Activated T-cell treated with anti-CD3 and anti-CD28 coated beads, Interleukin-2, amount 50 U/mL, for 1 hour (primary cell): ENCODE measurements at regions not wholly inside any gene's neighbourhood (a gene's known extent, or its start where the extent isn't known, plus 50 kb on each side); places are given as distances from the start of the nearest gene placed in this dataset.
A peak's percentile ranks its signal among the peaks of the same experiment; 100 is the strongest.
"Not testable (repeated sequence)": the region's sequence is repeated elsewhere in the genome, so short reads cannot be mapped to it uniquely, and the experiment has no call there.

Experiments
- DNase-seq: peaks from one replicate; pipeline ENCODE4 v3.0.0-alpha.2; 2020

DNA sequence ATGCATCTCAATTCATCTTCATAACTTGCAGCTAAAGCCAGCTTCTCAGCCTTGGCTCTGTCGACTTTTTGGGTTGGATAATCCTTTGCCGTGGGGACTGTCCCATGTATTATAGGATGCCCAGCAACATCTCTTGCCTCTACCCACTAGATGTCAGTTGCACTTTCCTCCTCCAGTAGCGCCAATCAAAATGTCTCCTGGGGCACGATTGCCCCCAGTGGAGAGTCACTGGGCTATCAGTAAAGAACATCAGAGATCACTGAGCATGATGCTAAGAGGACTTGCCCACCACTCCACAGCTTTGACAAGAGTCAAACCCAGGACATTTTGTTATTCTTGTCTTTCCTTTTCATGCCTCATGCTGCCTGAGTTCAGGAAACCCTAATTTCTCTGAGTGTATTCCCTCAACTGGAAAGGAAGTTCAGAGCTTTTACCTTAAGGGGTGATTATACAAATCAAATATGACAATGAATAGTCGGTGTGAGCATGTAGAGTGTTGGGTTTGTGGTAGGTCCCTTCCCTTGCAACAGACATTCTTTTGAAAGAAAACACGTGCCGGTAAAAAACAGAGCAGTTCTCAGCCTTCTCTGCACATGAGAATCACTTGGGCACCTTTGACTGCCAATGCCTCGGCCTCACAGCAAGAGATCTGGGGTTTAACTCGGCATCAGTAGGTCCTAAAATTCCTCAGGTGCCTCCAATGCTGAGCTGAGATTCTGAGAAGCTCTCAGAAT, 980.6 kb downstream of the VRK1 start:
- DNase-seq = peak; percentile 45

DNA sequence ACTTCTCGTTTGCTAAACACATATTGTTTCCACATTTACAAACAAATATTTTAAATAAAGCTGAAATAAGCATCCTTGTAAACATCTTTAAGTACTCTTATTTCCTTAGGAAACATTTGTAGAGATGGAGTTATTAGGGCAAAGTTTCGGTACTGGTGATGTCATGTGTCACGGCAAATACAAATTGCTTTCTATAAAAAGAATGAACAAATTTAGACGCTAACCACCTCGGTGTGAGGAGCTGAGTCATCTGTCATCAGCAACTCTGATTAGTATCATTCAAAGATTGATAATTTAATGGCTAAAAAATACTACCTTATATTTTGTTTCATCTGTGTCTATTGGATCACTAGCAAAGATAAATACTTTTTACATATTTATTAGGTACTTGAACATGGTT, 982.0 kb downstream of the VRK1 start:
- DNase-seq = no peak

DNA sequence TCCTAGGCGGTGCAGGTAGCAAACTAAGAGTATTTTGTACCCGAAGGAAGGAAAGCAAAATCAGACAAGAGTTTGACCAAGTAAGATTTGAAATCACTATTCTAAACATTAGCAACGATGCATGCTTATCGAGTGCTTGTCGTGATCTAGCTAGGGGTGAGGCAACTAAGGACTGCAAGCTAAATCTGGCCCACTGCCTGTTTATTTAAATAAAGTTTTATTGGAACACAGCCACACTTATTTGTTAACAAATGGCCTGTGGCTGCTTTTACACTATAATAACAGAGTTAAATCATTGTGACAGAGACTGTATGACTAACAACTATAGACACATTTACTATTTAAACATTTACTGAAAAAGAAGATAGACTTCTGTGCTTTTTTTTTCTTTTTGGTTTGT, 983.6 kb downstream of the VRK1 start:
- DNase-seq = no peak

DNA sequence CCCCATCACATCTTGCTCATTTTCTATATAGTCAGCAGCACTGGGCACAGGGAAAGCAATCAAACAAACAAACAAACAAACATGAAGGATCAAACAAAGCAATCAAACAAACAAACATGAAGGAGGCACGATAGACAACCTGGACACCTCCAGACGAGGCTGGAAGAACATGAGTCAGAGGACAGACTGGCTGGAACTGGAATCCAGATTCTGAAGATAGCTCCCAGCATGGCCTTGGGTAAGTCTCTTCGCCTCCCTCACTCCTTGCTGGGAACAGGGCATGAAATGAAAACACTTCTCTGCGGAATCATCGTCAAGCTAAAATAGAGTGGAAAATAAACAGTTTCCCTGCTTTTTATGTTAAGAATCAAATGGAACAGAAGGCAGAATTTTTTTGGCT, 984.8 kb downstream of the VRK1 start:
- no peak for DNase-seq

DNA sequence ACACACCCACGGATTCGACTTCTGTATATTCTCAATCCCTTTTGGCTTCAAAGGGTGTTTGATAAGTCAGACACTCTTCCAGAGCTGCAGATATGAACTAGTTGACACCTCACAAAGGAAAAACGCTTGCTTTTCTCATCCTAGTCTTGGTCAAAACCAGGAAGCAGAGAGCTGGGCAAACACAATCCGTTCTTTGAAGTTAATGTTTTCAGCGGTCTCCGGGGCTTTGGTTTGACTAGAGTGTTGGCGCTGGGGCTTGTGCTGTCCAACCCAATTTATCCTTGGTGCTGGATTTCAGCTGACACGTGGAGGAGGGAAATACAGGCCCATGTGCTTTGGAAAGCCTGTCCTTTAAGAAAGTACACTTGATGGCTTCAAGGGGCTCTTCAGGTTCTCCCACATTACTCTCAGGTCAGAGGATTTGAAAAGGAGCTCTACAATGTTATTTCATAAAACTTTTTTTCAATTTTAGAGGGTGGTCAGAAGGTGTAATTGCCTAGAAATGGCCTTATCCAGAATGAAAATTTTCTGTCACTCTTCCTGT, 985.8 kb downstream of the VRK1 start:
- DNase-seq = no peak

DNA sequence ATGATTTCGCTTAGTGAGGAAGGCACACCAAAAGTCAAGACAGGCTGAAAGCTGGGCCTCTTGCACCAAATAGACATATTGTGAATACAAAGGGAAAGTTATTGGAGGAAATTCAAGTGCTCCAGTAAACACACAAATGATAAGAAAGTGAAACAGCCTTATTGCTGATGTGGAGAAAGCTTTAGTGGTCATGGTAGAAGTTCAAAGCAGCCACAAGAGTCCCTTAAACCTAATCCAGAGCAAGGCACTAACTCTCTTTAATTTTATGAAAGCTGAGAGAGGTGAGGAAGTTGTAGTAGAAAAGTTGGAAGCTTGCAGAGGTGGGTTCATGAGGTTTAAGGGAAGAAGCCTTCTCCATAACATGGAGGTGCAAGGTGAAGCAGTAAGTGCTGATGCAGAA, 988.3 kb downstream of the VRK1 start:
- no peak for DNase-seq

DNA sequence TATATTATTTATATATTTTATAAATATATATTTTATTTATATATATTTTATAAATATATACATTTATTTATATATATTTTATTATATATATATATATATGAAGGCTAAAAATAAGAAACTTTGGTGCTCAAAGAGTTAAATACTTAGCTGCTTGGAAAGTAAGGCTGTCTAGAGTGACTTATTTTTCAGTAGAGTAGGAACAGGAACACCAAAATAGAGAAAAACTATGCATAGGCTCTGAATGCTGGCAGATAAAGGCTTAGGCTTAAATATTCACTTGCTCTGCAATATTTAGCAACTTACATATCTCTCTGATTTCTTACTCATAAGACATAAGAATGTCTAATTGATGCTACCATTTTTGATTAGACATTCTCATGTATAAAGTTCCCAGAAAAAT, 991.2 kb downstream of the VRK1 start:
- DNase-seq = no peak

DNA sequence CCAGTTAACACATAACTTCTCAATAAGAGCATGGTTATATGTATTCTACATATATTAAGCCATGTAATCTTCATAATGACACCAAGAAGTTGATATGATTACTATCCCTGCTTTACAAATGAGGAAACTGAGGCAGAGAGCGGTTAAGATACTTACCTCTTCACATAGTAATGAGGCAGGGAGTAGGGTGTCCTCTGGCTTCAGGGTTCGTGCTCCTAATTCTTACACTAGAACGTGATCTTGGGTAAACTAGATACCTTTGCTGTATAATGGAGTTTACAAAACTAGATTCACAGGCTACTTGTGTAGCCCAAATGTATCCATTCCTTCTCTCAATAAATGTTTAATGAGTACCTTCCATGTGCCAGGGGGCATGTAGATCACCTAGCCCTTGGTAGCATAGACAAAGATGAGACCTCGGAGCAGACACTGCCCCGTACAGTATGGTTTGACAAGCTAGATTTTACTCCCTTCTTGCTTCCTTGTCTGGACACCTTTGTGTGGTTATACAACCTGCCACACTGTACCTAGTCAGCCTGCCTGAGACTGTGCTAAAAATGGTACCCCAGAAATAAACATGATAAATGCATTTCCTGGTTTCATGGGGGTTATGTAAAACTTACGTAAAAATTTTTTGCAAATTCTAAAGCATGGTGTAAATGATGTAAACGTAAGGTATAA, 991.8 kb downstream of the VRK1 start:
- DNase-seq = no peak

DNA sequence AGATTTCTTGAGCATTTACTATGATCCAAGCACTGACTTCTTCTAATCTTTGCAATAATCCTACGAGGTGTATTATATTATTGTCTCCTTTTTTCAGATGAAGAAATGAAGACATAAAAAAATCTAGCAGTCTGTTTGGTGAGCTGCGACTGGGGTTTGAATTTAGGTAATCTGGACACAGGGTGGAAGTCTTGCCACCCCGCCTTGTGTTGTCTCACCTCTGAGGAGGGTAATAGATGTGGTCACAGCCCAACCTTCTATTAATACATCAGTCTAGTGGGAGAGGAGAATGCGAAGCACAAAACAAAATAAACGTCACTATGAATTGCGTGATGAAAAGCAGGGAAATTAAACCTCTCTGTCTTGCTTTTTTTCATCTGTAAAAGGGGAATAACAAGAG, 993.9 kb downstream of the VRK1 start:
- no peak for DNase-seq

DNA sequence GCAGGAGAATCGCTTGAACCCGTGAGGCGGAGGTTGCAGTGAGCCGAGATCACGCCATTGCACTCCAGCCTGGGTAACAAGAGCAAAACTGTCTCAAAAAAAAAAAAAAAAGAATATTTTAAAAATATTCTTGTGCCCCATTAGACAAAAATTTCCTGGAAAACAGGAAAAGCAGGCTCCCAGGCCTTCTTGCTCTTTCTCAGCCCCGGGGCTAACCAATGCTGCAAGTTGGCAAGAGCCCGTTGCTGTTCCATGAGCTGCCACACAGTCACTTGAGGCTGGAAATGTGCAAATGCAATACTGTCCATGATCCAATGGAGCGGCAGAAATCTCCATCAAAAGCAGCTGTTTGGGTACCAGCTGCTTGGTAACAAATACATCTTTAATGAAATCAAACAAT, 994.7 kb downstream of the VRK1 start:
- no peak for DNase-seq

DNA sequence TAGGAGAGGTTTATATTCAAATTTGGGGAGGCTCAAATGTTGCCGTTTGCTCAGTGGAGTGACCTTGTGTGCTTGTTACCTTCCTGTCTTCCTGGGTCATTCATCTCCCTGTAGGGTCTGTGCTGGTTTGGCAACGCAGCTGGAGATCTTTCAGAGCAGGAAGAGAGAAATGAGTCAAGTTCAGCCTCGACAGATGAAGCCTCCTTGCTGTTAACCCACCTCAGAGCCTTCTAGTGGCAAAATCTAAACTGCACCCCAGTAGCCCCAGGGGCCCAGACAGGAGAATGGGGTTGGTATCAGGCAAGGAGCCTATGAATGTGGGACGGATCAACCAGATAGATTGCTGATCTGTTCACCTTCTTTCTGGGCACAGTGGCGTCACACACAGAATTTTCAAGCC, 999.3 kb downstream of the VRK1 start:
- no peak for DNase-seq

DNA sequence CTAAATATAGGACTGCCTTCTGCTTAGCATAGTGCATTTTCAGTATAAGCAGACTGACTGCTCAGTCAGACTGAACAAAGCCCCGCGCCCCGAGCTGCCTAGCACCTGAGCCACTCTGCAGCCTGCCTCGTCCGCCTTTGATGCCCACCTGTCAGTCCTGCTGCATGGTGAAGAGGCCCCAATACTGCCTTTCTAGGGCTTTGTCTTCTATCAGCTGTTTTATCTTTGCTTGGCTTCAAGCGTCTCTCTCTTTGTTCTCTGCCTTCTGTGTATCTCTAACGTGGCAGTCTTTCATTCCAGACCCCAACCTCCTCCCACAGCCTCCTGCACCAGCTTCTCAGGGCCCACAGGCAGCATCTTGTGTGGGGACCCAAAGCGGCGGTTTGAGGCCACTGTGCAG, 1001.0 kb downstream of the VRK1 start:
- no peak for DNase-seq

DNA sequence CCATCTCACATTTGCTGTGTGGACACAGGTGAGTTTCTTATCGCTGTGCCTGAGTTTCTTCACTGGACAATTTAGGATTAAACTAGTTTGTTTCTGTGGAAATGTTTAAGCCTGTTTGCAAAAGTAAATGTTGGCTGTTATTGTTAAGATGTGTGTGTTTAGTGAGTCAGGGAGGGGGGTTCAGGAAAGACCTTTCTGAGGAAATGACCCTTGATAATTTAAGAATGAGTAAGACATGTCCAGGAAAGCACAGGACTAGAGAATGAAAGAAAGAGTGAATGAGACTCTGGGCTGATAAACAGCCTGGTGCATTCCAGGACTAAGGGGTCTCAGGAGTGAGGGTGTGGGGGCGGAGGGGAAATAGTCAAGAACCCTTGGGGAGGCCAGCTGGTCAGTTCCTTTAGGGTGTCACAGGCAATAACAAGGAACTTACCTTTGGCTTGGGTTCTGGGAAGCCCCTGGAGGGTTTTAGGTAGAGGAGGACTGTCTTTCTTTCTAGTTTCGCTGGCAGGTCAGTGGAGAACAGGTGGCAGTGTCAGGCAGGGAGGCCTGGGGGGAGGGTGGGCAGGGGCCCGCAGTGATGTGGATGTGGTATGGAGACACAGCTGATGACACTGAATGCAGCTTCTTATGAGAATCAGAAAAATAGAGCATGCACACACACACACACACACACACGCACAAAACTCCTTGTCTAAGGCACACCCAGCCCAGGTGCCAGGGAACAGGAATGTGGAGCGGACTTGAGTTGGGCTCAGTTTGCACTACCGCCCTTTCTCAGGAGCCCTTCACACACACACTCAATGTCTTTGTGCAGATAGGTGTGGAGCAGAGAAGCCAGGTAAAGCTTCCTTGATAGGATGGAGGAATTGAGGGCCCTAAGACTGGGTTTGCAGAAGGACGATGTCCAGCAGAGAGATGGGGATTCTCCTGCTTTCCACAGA, 1005.5 kb downstream of the VRK1 start:
- DNase-seq = no peak

DNA sequence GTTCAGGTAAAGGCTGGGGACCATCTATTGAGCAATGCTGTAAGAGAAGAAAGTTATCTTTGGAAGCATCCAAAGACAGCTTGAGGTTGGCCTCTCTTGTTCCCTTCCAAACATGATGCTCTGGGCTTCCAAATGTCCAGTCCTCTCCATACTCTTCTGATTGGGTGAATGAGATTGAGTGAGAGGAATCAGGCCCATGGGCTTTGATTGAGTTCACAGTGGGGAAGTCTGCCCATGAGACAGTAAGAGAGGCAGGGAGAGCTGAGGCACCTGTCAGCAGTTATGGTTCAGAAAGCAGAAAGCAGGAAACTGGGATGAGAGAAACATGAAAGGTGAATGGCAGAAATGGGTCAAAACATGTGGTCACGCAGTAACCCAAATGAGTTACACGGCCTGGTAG, 1006.9 kb downstream of the VRK1 start:
- no peak for DNase-seq

DNA sequence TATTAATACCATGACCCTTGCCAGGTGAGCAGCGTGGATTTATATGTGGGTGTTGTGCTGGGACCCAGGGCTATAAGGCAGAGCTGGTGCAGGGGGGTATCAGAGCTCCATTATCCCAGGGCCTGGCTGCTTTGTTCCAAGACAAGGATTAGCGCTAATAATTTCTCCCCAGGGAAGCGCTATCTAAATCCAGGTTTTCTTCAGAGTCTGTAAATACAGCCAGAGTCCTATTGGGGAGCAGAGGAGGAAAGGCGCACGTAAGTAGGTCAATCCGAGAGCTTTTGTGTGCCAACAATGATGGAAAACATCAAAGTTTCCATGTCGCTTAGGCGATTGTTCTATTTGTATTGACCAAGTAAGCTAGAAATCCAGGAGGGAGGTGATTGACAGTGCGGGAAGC, 1009.7 kb downstream of the VRK1 start:
- DNase-seq = no peak

DNA sequence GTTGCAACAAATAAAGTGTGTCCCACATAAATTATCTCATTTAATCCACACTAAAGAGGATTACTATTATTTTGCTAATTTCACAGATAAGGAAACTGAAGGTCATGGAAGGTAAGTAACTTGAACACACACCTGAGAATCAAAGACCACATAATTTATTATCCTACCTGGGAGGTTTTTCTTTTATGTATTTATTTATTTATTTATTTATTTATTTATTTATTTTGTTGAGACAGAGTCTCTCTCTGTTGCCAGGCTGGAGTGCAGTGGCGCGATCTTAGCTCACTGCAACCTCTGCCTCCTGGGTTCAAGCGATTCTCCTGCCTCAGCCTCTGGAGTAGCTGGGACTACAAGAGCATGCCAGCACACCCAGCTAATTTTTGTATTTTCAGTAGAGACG, 1011.4 kb downstream of the VRK1 start:
- not testable (repeated sequence) for DNase-seq

DNA sequence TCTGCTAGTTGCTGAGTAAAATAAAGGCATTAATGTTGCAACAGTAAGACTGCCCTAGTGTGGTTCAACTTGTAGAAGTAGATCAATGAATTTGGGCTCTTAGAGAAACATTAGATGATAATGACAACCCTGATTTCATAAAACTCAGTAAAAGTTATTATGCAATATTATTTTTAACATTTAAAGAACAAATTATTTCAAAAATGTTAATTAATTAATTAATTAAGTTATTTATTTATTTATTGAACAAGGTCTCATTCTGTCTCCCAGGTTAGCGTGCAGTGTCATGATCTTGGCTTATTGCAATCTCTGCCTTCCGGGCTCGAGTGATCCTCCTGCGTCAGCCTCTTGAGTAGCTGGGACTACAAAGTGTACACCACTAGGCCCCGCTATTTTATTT, 1016.4 kb downstream of the VRK1 start:
- DNase-seq = no peak

DNA sequence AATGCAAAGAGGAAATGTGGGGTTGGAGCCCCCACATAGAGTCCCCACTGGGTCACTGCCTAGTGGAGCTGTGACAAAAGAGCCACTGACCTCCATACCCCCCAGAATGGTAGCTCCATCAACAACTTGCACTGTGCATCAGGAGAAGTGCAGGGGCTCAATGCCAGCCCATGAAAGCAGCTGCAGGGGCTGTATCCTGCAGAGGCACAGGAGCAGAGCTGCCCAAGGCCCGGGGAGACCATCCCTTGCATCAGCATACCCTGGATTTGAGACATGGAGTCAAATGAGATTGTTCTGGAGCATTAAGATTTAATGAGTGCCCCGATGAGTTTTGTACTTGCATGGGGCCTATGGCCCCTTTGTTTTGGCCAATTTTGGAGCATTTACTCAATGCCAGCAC, 1023.6 kb downstream of the VRK1 start:
- no peak for DNase-seq

DNA sequence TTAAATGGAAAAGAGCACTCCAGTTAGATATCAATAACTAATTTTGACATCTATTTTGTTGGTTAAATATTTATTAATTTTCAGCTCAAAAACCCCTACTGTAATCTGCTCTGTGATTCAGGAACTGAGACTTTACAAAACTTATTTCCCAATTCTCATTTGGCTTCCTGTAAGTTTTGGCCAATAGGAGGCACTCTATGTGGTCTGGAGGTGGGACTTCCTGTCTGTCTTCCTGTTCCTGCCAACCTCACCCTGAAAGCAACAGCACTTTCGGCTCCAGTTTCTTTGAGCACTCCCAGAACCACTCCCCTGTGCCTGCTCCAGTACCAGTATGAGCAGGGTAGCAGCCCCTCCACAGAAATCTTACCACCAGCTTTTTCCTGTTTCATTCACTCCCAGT, 1027.0 kb downstream of the VRK1 start:
- DNase-seq = no peak

DNA sequence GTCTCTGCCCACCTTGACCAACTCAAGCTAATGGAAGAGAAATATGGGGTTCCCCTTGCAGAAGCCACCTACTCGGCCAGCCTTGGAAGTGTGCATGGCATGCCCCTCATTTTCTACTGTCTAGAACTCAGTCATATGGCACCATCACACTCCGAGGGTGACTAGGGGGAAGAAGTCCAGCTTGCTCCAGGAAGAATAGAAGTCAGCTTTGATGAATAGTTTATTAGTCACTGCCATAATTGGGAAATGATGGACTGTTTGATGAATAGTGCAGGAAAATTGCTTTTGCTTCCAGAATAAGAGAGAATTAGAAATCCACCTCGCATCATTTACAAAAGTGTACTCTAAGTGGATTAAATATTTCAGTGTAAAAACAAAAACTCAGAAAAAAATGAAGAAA, 1030.6 kb downstream of the VRK1 start:
- DNase-seq = no peak

DNA sequence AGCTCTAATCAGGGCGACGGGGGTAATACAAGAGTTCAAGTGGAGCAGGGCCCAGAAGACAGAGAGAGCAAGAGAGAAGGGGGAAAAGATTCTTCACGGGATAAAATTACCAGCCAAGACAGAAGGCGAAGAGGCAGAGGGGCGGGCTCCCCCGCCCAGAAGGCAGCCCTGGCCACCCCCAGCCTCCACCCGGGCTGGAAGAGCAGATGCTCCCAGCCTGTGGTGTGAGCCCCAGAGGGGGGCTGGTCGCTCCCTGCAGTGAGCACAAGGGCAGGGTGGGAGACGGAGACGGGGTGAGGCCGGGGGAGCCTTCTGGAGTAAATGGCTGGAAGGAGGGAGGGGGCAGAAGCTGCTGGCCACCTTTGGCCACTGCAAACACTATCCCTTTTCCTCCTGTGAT, 1035.6 kb downstream of the VRK1 start:
- DNase-seq = no peak

DNA sequence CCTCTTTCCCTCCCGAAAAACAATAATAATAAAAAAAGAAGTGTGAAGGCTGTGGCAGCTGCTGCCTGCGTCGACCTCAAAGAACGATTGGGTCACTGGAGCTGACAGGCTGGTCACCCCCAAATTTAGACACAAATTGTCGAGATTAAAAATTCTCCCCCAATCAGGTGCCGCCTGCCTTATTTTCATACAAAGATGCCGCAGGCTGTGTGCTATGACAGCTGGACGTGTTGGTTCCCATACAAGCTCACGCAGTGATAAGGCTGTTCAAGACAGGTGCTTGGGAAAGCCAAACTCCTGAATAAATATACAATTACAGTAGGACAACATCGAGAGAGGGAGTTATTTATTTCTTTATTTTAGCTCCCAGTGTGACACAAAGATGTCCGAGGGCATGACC, 1041.8 kb downstream of the VRK1 start:
- no peak for DNase-seq

DNA sequence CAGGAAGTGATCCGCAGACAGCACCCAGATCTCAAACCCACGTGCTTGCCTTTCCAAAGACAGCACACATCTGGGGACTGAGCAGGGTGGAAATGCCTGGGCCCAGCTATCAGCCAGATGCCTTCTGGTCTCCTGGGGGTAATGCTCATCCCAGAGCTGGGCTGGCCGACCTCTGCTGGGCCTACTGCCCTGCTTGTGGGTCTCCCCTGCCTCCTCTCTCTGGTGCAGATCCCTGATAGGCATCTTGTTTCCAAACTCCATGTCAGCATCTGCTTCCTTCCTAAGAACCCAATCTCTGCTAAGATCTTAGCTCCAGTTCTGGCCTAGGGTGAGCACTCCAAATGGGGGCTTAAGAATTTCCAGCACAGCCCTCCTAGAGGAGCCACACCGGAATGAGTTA, 1043.0 kb downstream of the VRK1 start:
- no peak for DNase-seq

DNA sequence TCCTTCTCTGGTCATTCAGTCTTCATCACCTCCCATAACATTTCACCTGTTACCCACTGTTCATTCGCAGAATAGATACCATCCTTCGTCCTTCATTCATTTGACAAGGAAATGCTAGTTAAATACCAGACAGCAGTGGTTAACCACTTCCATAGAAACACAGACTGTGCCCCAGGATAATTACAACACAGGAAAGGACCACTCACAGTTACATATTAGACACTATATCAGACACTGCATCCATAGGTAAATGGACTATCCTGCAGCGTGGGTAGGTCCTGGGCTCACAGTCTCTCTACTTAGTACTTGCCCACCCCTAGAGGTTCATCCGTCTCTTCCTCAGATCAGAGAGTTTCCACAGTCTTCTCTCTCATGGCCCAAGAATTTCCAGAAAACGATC, 1044.6 kb downstream of the VRK1 start:
- no peak for DNase-seq
